GM21786 (cell line): ENCODE measurements at regions not wholly inside any gene's neighbourhood (a gene's known extent, or its start where the extent isn't known, plus 50 kb on each side); places are given as distances from the start of the nearest gene placed in this dataset.

Experiments used
- ATAC-seq: cut with Tn5 transposase; IDR thresholded peaks from one replicate; pipeline ENCODE4 v1.9.1; 2021; ENCODE audit not compliant: unreplicated experiment

DNA sequence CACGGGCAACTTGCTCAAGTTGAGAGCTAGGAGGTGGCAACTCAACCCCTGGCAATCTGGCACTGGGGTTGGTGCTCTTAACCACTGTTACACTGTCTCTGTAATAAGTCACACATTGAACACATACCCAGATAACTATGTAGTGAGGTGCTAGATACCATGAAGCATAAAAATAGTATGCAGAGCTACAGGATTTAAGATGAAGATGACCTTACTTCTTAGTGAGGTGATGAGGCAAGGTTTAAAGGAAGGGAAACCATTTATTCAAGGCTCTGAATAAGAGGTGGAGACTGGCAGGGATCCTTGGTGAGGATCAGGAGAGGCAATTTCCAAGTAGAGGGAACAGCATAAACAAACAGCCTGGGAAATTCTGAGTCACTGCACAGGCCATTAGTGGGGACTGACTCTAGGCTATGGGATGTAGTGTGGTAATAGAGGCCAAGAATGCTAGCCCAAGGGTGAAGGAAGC lies 67.6 kb upstream of the NR3C1 start:
- no peak for ATAC-seq

DNA sequence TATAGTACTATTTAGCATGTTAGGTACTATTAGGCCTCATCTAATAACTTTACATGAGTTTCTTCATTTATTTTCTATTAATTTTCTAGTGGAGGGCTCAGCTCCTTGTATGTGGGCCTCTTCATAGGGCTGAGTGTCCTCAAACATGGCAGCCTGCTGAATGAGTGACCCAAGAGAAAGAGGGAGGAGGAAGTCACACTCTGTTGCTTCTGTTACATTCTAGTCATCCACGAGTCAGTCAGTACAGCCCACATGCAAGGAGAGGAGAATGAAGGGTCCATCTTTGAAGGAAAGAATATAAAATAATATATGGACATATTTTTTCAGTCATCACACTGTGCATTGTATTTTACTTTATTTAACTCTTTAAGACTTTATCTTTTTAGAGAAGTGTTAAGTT lies 66.6 kb upstream of the NR3C1 start:
- no peak for ATAC-seq

DNA sequence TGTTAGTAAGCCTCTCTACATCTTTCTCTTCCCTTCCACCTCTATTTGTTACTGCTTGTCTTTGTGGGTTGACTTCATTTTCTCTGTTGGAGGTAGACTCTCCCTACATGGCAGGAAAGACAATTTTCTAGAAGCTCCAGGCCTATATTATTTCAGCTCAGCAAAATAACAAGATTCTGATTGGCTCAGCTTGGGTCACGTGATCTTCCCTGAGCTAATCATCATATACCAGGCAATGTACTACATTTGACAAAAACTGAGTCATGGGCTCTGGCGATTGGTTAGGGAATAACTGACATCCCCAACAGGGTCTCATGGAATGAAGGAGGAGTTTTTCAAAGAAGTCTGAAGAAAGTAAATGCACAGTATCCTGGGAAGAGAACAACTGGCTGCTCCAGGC lies 65.6 kb upstream of the NR3C1 start:
- no peak for ATAC-seq

DNA sequence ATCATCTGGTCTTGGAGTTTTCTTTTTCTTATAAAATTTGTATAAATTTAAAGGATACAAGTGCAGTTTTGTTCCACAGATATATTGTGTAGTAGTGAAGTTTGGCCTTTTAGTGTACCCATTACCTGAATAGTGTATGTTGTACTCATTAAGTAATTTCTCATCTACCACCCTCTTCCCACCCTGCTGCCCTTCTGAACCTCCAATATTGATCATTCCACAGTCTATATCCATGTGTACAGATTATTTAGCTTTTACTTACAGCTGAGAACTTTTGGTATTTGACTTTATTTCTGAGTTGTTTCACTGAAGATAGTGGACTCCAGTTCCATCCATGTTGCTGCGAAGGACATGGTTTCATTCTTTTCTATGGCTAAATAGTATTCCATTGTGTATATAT lies 63.1 kb upstream of the NR3C1 start:
- ATAC-seq: no peak

DNA sequence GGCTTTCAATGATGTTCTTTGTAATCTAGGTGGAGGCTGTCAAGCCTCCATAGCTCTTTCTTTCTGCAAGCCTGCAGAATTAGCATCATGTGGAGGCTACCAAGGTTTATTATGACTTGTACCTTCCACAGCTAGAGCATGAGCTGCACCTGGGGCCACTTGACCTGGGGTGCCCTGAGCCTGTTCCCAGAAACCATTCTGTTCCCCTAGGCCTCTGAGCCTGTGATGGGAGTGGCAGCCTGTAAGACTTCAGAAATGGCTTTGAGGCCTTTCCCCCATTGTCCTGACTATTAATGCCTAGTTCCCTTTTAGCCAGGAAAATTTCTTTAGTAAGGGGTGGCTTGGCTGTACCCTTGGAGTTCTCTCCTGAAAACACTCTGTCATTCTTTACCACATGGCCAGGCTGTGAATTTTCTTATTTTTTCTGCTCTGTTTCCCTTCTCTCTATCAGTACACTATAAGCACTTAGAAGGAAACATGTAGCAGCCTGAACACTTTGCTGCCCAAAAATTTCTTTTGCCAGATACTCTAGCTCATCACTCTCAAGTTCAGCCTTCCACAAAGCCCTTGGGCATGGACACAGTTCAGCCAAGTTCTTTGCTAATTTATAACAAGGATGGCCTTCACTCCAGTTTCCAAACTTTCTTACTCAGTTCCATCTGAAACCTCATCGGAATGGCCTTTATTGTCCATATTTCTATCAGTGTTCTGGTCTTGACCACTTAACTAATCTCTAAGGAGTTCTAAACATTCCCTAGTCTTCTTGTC lies 61.4 kb upstream of the NR3C1 start:
- ATAC-seq: no peak

DNA sequence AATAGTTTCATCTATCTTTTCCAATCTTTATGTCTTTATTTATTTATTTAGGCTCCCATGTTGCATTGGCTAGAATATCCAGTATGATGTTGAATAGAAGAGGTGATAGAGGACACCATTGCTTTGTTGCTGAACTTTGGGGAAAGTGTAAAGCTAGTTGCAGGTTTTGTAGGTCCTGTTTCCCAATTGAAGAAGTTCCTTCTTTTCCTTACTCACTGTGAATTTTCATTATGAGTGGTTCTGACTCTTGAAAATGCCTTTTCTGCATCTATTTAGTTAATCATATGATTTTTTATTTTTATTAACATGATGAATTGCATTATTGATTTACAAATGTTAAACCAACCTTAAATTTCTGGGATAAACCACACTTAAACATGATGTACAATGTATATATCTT lies 58.9 kb upstream of the NR3C1 start:
- ATAC-seq: no peak

DNA sequence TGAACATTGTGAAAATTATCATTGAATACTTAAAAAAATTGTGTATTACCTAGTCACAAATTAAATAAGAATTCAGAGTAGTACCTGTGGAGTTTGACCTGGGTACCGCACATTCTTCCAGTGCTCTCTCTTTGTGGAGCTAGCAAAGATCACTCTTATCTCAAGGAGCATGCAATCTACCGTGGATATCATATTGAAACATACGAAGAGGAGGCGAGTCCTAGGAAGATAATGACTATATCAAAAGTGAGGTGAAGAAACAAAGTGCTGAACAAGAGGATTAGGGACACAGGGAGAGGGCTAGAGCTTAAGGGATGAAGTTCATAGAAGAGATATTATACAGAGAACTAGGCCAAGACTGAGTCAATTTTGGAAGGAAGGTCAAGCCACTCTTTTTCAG lies 55.9 kb upstream of the NR3C1 start:
- no peak for ATAC-seq

DNA sequence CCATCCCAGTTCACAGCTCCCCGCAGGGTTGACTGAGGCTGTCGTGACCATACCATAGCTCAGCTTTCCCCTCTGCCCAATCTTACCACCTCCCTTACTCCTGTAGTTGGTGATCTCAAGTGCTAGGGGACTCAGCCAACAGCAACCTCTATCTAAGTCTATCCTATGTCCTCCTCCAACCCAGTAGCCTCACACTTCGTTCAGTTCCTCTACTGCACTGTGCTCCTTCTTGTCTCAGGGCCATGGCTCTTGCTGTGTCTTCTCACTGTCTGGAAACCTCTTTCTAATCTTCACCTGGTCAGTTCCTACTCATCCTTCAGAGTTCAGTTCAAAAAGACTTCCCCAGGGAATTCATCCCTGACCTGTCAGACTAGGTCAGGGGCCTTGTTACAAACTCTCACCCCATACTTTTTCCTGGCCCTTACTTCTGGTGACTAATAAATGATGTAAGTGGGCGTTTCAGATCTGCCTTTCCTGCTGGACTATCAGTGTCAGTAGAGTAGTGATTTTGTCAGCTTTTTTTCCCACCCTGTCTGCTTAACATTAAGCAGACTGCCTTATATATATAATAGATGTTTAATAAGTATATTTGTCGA lies 53.6 kb upstream of the NR3C1 start:
- no peak for ATAC-seq

DNA sequence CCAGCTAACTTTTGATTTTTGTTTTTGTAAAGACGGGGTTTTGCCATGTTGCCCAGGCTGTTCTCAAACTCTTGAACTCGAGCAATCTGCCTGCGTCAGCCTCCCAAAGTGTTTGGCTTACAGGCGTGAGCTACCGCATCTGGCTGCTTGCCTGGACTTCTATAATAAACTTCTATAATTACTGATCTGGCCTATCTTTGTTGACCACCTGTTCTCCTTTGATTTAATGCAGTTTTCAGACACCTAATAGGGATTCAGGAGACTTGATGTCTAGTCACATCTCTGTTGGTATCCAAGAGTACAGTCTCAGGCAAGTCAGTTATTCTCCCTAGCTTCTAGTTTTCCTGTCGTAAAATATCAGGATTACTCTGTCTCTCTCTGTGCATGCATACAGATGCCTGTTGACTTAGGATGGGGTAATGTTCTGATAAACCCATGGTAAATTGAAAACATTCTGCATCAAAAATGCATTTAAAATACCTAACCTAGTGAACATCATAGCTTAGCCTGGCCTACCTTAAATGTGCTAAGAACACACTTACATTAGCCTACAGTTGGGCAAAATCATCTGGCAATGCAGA lies 51.5 kb upstream of the NR3C1 start:
- no peak for ATAC-seq

DNA sequence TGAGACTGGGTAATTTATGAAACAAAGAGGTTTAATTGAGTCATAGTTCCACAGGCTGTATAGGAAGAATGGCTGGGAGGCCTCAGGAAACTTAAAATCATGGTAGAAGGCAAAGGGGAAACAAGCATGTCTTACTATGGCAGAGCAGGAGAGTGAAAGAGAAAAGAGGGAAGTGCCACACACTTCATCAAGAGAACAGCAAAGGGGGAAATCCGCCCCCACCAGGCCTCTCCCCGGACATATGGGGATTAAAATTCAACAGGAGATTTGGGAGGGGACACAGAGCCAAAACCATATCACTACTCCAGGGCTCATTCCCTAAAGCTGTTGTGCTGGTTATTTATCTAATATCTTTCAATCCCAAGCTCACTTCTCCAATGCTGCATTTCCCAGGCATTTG lies 50.2 kb upstream of the NR3C1 start:
- ATAC-seq: no peak
